KBM-7 (cell line): ENCODE measurements at regions not wholly inside any gene's neighbourhood (a gene's known extent, or its start where the extent isn't known, plus 50 kb on each side); places are given as distances from the start of the nearest gene placed in this dataset.

ENCODE experiments used
- DNase-seq: peaks from one replicate; pipeline ENCODE4 v3.0.0-alpha.2; 2015
- in situ Hi-C: fragments of 300-500 bp; cut with MboI; formaldehyde crosslinking; loops from 2 replicates; pipeline ENCODE4 v1.14.3; 2020; ENCODE audit warnings: low sequenced_read_pairs, low pct_unique_long_range_greater_than_20kb, mixed read lengths

- in situ Hi-C loops, result no loop called here
- DNase-seq, result no peak
These were observed 83.6 kb downstream of the HPGD start for GRCh38 chr4:174438711-174439110.

- in situ Hi-C loops, result no loop called here
- DNase-seq, result no peak
These were observed 84.5 kb downstream of the HPGD start for GRCh38 chr4:174437749-174438148.

DNA sequence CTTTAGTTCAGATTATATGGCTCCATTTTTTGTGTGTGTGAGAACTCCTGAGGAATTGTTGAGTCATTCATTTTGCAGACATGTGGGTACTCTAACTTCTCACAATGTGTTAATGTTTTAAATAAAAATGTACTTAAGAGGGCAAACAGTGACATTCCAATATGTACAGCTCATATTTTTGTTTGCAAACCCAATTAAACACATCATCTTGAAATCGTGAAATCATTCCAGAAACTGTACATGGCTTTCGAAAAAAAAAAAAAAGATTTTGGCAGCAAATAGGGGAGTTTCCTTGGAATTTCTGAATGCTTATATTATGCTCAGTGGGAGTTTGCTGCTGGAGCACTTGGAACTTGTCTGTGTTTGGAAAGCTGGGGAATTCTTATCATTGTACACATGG lies 85.0 kb downstream of the HPGD start:
- DNase-seq, result no peak

DNA sequence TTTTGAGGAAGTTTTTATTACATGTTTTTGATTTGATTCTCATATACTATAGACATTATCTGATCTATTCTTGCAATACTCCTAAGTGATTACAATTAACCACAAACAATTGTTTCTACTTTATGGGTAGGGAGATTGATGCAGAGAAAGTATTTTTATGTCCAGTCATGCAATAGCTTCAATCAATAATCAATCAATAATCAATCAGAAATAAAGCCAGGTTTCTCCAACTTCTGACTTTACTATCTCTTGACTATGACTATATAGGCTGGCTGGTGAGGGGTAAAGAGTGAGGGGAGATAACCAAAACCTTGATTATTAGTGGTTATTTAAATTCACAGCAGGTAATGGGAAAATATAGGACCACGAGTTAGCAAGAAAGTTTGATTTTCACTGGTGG lies 85.9 kb downstream of the HPGD start:
- in situ Hi-C loops, result no loop called here
- DNase-seq, result no peak

More for the DNA sequence above, 85.0 kb downstream of the HPGD start:
- in situ Hi-C loops, result no loop called here

DNA sequence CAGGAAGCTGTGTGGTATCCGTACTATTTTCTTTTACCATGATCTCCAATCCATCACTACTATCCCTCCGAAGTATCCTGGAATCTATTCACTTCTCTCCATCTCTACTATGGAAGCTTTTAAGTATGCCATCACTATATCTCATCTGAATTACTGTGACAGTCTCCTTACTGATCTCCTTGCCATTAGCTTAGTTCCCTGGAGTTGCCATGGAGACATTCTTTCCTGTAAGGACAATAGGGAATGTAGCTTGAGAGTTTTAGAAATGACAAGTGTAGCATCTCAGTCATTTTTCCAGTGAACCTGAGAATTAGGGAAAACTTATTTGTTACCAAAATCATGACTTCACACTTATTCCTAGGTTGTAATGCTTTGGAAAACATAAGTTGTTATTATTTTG lies 86.3 kb downstream of the HPGD start:
- no peak for DNase-seq
- in situ Hi-C loops, result no loop called here

GRCh38 chr4:174434455-174434854 lies 87.8 kb downstream of the HPGD start:
- in situ Hi-C loops, result no loop called here
- no peak for DNase-seq

- no peak for DNase-seq
- in situ Hi-C loops, result no loop called here
These were observed 91.7 kb downstream of the HPGD start for GRCh38 chr4:174430576-174430975.

DNA sequence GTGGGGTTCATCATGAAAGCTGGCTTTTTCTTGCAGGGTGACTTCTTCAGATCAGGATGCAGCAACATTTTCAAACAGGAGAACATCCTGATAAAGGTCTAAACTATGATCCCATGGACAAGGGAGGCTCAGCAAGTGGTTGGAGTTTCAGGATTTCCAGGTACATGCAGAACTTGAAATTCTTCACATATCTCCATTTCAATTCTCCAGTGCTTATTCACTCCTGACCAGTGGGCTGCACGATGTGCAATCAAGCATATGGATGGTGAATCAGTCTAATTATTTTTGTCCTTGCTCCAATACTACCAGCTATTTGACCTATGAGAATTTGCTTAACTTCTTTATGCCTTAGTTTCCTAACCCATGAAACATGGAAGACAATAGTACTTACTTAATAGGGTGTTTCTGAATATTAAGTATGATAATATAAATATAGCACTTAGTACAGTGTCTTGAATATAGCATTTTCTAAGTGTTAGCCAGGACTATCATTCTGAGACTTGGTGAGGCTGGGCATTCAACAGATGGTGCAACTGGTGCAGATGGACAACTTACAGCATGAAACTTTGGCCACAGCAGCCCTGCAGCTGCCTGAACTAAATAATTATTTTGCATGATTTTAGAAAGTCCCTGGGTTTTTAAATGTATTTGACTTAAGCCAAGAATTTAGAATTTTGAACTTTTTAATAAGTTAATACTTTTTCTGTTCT lies 92.4 kb downstream of the HPGD start:
- no peak for DNase-seq
- in situ Hi-C loops, result no loop called here

GRCh38 chr4:174427571-174428140 lies 94.6 kb downstream of the HPGD start:
- in situ Hi-C loops, result no loop called here
- no peak for DNase-seq

- in situ Hi-C loops, result no loop called here
- no peak for DNase-seq
These were observed 96.6 kb downstream of the HPGD start for GRCh38 chr4:174425669-174426068.

- DNase-seq, result peak; percentile 60
- in situ Hi-C loops, result no loop called here
These were observed 98.9 kb downstream of the HPGD start for GRCh38 chr4:174423257-174423944.

- DNase-seq, result no peak
- in situ Hi-C loops, result no loop called here
These were observed 99.4 kb downstream of the HPGD start for GRCh38 chr4:174422893-174423256.

GRCh38 chr4:174420316-174420715 lies 102.0 kb downstream of the HPGD start:
- in situ Hi-C loops, result no loop called here

GRCh38 chr4:174418640-174419212 lies 103.6 kb downstream of the HPGD start:
- in situ Hi-C loops, result no loop called here
- no peak for DNase-seq

More at GRCh38 chr4:174420316-174420715, 102.0 kb downstream of the HPGD start:
- DNase-seq, result peak; percentile 40

DNA sequence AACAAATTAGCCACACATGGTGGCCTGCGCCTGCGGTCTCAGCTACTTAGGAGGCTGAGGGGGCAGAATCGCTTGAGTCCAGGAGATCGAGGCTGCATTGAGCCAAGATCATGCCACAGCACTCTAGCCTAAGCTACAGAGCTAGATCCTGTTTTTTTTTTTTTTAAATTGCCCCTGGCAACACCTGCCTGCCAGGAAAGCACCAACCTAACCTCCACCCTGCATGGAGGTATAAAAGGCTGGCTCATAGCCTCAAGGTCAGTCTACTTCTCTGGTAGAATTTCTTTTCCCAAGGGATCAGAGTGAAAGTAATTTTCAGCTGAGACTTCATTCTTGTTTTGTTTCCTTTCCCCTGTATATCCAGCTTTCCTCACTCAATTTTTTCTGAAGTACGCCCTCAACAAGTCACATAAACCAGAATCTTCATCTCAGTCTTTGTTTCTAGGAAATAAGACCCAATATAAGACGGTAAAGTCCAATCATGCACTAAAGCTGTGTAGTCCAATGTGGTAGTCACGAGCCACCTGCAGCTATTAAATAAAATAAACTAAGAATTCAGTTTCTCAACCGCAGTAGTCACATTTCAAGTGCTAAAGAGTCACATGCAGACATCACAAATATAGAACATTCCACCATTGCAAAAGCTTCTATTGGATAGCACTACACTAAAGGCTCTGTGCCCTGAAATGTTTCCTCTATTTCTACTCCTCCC lies 113.3 kb downstream of the HPGD start:
- in situ Hi-C loops, result no loop called here

GRCh38 chr4:174406383-174406782 lies 115.9 kb downstream of the HPGD start:
- DNase-seq, result no peak
- in situ Hi-C loops, result no loop called here

More for the DNA sequence above, 113.3 kb downstream of the HPGD start:
- DNase-seq, result no peak

GRCh38 chr4:174405923-174406322 lies 116.4 kb downstream of the HPGD start:
- no peak for DNase-seq
- in situ Hi-C loops, result no loop called here

GRCh38 chr4:174404677-174405076 lies 117.6 kb downstream of the HPGD start:
- DNase-seq, result no peak
- in situ Hi-C loops, result no loop called here

- in situ Hi-C loops, result no loop called here
- no peak for DNase-seq
These were observed 119.1 kb downstream of the HPGD start for GRCh38 chr4:174403177-174403543.
